ENCODE measurements at regions not wholly inside any gene's neighbourhood (a gene's known extent, or its start where the extent isn't known, plus 50 kb on each side); places are given as distances from the start of the nearest gene placed in this dataset.

DNA sequence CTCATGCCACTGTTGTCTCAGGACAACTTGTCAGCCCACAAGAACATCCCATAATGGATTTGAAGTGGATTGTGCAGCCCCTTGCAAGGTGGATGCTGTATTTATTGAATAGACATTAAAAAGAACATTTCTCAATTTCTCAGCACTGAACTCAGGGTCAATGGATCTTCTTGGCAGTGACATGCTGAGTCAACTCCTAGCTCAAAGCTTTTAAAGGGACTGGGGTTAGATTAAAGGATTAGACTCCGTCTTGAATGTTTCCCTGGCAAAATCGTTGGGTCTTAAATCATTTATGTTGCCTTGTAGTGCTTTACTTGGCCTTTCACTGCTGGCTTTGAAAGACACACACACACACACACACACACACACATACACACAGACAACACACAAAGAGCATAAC, 221.6 kb upstream of the PBX1 start:
- ChIA-PET CTCF (interaction anchor here (0.6 kb wide), 1 partner anchor 191 kb away, joined by 3 read pairs; no protein-coding TSS in a partner anchor), POLR2A (no interaction called here)
- 0 out of 2 replicates have a peak, but pooled peaks have one; percentile 5 for TF ChIP-seq MEIS1 (CRISPR knock-in tag; IDR thresholded peaks at IDR 0.05; ENCODE audit: borderline replicate concordance)
- TF ChIP-seq ZNF24 (tag by site-specific recombination; IDR thresholded peaks at IDR 0.05), result no peak
- H3K36me3 ChIP-seq (ENCODE audit: control insufficient read depth in 2 of 2, insufficient read depth in 1 of 2, low read length in 2 of 2), result no peaks in the 10 kb centered on the region
- H3K4me3 ChIP-seq (ENCODE audit: low read depth, low read length), result no peak overlapping the region
- H3K4me1 ChIP-seq (ENCODE audit: control insufficient read depth, insufficient read depth, low read length), result no peaks in the 10 kb centered on the region
- no peak overlapping the region for H3K27ac ChIP-seq (ENCODE audit: extremely low read depth, low read depth, low read length)
- no peaks in the 10 kb centered on the region for H3K9me3 ChIP-seq (ENCODE audit: control insufficient read depth, insufficient read depth, low read depth, low read length)

DNA sequence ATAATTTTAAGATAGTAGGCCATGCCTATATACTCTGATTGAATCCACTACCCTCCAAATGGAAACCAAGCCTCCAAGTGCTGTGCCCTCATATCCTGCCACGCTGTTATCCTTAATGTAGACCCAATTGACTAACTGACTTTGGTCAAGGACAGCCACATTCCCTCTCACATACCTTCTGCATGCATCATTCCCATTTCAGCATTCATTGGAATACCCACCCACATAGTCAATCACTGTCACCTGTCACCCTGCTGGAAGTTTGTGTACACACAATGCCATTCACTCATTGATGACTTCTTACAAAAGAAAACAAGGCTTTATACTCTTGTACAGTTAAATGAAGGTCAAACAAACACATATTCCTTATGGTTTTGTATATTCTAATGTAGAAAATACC, 221.1 kb upstream of the PBX1 start:
- TF ChIP-seq ZNF311 (tag by site-specific recombination; IDR thresholded peaks at IDR 0.05; ENCODE audit: borderline replicate concordance) (no peak), ZNF660 (tag by site-specific recombination; IDR thresholded peaks at IDR 0.05) (no peak), ZNF624 (tag by site-specific recombination; IDR thresholded peaks at IDR 0.05) (no peak), MEIS1 (CRISPR knock-in tag; IDR thresholded peaks at IDR 0.05; ENCODE audit: borderline replicate concordance) (0 out of 2 replicates have a peak, but pooled peaks have one; percentile 23)
- H3K9me3 ChIP-seq (ENCODE audit: control insufficient read depth, insufficient read depth, low read depth, low read length), result no peaks in the 10 kb centered on the region
- H3K36me3 ChIP-seq (ENCODE audit: control insufficient read depth in 2 of 2, insufficient read depth in 1 of 2, low read length in 2 of 2), result no peaks in the 10 kb centered on the region
- no peaks in the 10 kb centered on the region for H3K4me1 ChIP-seq (ENCODE audit: control insufficient read depth, insufficient read depth, low read length)
- H3K4me3 ChIP-seq (ENCODE audit: low read depth, low read length), result no peak overlapping the region
- ChIA-PET POLR2A (no interaction called here), CTCF (interaction anchor here (0.6 kb wide), 1 partner anchor 191 kb away, joined by 3 read pairs; no protein-coding TSS in a partner anchor)
- no peak overlapping the region for H3K27ac ChIP-seq (ENCODE audit: extremely low read depth, low read depth, low read length)

DNA sequence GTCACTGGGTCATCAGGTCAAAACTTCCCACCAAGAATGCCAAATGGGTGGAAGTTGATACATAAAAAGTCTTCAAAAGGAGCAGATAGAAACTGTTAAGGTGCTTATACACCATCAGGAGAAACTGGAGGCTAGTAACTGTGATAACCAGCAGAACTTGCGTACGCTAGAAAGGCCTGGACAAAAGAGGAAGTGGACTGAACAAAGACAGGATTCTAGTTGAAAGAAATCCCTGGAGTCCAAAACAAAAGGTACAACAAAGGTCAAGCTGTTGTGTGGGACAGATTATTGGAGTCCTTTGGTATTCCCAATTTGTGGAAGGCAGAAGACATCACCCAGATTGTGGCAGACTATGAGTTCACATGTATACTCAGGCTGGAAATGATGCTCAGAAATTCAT, 215.8 kb upstream of the PBX1 start:
- Histone ChIP-seq H3K27ac (ENCODE audit: extremely low read depth, low read depth, low read length) (no peak overlapping the region), H3K4me1 (ENCODE audit: control insufficient read depth, insufficient read depth, low read length) (no peaks in the 10 kb centered on the region), H3K4me3 (ENCODE audit: low read depth, low read length) (no peak overlapping the region), H3K36me3 (ENCODE audit: control insufficient read depth in 2 of 2, insufficient read depth in 1 of 2, low read length in 2 of 2) (no peaks in the 10 kb centered on the region), H3K9me3 (ENCODE audit: control insufficient read depth, insufficient read depth, low read depth, low read length) (no peaks in the 10 kb centered on the region)
- ChIA-PET POLR2A (no interaction called here), CTCF (no interaction called here)
- TF ChIP-seq PRDM1 (tag by site-specific recombination; IDR thresholded peaks at IDR 0.05) (no peak), ZNF19 (tag by site-specific recombination; IDR thresholded peaks at IDR 0.05; ENCODE audit: low read depth) (no peak), ZNF302 (tag by site-specific recombination; IDR thresholded peaks at IDR 0.05; ENCODE audit: low read depth) (no peak), ZSCAN16 (tag by site-specific recombination; IDR thresholded peaks at IDR 0.05) (no peak), ZNF610 (tag by site-specific recombination; IDR thresholded peaks at IDR 0.05; ENCODE audit: borderline replicate concordance) (no peak)

DNA sequence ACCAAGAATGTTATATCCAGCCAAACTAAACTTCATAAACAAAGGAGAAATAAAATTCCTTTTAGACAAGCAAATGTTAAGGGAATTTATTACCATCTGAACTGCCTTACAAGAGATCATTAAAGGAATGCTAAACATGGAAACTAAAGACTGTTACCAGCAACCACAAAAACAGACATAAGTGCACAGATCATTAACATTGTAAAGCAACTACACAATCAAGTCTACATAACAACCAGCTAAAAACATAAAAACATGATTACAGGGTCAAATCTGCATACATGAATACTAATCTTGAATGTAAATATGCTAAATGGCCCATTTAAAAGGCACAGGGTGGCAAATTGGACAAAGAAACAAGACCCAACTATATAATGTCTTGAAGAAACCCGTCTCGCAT, 211.0 kb upstream of the PBX1 start:
- no peaks in the 10 kb centered on the region for H3K36me3 ChIP-seq (ENCODE audit: control insufficient read depth in 2 of 2, insufficient read depth in 1 of 2, low read length in 2 of 2)
- H3K9me3 ChIP-seq (ENCODE audit: control insufficient read depth, insufficient read depth, low read depth, low read length), result no peaks in the 10 kb centered on the region
- POLR2A ChIA-PET, result no interaction called here
- CTCF ChIA-PET, result interaction anchor here (0.7 kb wide), 1 partner anchor 171 kb away, joined by 3 read pairs; no protein-coding TSS in a partner anchor
- no peak overlapping the region for H3K27ac ChIP-seq (ENCODE audit: extremely low read depth, low read depth, low read length)
- H3K4me1 ChIP-seq (ENCODE audit: control insufficient read depth, insufficient read depth, low read length), result no peaks in the 10 kb centered on the region
- no peak overlapping the region for H3K4me3 ChIP-seq (ENCODE audit: low read depth, low read length)
- TF ChIP-seq, protein P1, sequence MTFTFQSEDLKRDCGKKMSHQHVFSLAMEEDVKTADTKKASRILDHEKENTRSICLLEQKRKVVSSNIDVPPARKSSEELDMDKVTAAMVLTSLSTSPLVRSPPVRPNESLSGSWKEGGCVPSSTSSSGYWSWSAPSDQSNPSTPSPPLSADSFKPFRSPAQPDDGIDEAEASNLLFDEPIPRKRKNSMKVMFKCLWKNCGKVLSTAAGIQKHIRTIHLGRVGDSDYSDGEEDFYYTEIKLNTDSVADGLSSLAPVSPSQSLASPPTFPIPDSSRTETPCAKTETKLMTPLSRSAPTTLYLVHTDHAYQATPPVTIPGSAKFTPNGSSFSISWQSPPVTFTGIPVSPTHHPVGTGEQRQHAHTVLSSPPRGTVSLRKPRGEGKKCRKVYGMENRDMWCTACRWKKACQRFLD (tag by site-specific recombination; IDR thresholded peaks at IDR 0.05), result no peak
- TF ChIP-seq ZNF785 (tag by site-specific recombination; IDR thresholded peaks at IDR 0.05) (no peak), KLF16 (tag by site-specific recombination; IDR thresholded peaks at IDR 0.05) (no peak), ZFHX2 (tag by site-specific recombination; conservative IDR thresholded peaks at IDR 0.05) (no peak), ZXDB (tag by site-specific recombination; IDR thresholded peaks at IDR 0.05) (no peak), ZNF211 (tag by site-specific recombination; IDR thresholded peaks at IDR 0.05; ENCODE audit: low read depth) (no peak), FEZF1 (tag by site-specific recombination; IDR thresholded peaks at IDR 0.05) (no peak), ZNF600 (tag by site-specific recombination; IDR thresholded peaks at IDR 0.05) (no peak), ZNF138 (tag by site-specific recombination; IDR thresholded peaks at IDR 0.05; ENCODE audit: borderline replicate concordance) (no peak), ZNF350 (tag by site-specific recombination; IDR thresholded peaks at IDR 0.05) (no peak), ZNF423 (tag by site-specific recombination; IDR thresholded peaks at IDR 0.05) (no peak), ZNF660 (tag by site-specific recombination; IDR thresholded peaks at IDR 0.05) (no peak), TRIM28 (IDR thresholded peaks at IDR 0.05; ENCODE audit: borderline replicate concordance, low read length) (no peak), ZNF747 (tag by site-specific recombination; IDR thresholded peaks at IDR 0.05) (no peak), GLIS2 (tag by site-specific recombination; IDR thresholded peaks at IDR 0.05) (no peak)
- TF ChIP-seq, protein P2, sequence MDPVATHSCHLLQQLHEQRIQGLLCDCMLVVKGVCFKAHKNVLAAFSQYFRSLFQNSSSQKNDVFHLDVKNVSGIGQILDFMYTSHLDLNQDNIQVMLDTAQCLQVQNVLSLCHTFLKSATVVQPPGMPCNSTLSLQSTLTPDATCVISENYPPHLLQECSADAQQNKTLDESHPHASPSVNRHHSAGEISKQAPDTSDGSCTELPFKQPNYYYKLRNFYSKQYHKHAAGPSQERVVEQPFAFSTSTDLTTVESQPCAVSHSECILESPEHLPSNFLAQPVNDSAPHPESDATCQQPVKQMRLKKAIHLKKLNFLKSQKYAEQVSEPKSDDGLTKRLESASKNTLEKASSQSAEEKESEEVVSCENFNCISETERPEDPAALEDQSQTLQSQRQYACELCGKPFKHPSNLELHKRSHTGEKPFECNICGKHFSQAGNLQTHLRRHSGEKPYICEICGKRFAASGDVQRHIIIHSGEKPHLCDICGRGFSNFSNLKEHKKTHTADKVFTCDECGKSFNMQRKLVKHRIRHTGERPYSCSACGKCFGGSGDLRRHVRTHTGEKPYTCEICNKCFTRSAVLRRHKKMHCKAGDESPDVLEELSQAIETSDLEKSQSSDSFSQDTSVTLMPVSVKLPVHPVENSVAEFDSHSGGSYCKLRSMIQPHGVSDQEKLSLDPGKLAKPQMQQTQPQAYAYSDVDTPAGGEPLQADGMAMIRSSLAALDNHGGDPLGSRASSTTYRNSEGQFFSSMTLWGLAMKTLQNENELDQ (tag by site-specific recombination; IDR thresholded peaks at IDR 0.05; ENCODE audit: low read depth), result no peak
- TF ChIP-seq, protein P3, sequence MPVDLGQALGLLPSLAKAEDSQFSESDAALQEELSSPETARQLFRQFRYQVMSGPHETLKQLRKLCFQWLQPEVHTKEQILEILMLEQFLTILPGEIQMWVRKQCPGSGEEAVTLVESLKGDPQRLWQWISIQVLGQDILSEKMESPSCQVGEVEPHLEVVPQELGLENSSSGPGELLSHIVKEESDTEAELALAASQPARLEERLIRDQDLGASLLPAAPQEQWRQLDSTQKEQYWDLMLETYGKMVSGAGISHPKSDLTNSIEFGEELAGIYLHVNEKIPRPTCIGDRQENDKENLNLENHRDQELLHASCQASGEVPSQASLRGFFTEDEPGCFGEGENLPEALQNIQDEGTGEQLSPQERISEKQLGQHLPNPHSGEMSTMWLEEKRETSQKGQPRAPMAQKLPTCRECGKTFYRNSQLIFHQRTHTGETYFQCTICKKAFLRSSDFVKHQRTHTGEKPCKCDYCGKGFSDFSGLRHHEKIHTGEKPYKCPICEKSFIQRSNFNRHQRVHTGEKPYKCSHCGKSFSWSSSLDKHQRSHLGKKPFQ (tag by site-specific recombination; IDR thresholded peaks at IDR 0.05), result no peak

Measured in HEK293 (cell line).